Neuronal stem cell (in vitro differentiated cells): ENCODE measurements at regions not wholly inside any gene's neighbourhood (a gene's known extent, or its start where the extent isn't known, plus 50 kb on each side); places are given as distances from the start of the nearest gene placed in this dataset.

Experiments
- DNase-seq: peaks from one replicate; pipeline ENCODE4 v3.0.0-alpha.2; 2013; ENCODE audit warnings: low spot score
- H2AFZ ChIP-seq: one replicate; pipeline ENCODE4 v1.6.1; 2013; ENCODE audit warnings: mild to moderate bottlenecking, low read length, inconsistent platforms
- H2AK5ac ChIP-seq: 2 replicates; pipeline ENCODE4 v1.6.1; 2013; ENCODE audit warnings: low read depth, mild to moderate bottlenecking, inconsistent platforms, low read length, moderate library complexity, mixed read lengths
- H2BK120ac ChIP-seq: 2 replicates; pipeline ENCODE4 v1.6.1; 2013; ENCODE audit warnings: low read depth, mild to moderate bottlenecking, inconsistent platforms, low read length, moderate library complexity, mixed read lengths
- H2BK12ac ChIP-seq: one replicate; pipeline ENCODE4 v1.6.1; 2013; ENCODE audit warnings: low read length, inconsistent platforms
- H2BK15ac ChIP-seq: 2 replicates; pipeline ENCODE4 v1.6.1; 2013; ENCODE audit warnings: mild to moderate bottlenecking, low read length, inconsistent platforms, mixed read lengths
- H2BK5ac ChIP-seq: one replicate; pipeline ENCODE4 v1.6.1; 2013; ENCODE audit warnings: inconsistent platforms, mild to moderate bottlenecking, low read length, moderate library complexity
- H3K14ac ChIP-seq: one replicate; pipeline ENCODE4 v1.6.1; 2013; ENCODE audit warnings: low read length, inconsistent platforms
- H3K18ac ChIP-seq: 2 replicates; pipeline ENCODE4 v1.6.1; 2013; ENCODE audit warnings: low read length, inconsistent platforms
- H3K23ac ChIP-seq: 2 replicates; pipeline ENCODE4 v1.6.1; 2013; ENCODE audit warnings: low read depth, mild to moderate bottlenecking, mixed read lengths, low read length, inconsistent platforms; ENCODE audit not compliant: poor library complexity
- H3K27ac ChIP-seq: replicated peaks from 3 replicates; pipeline ENCODE4 v1.5.1; 2013; ENCODE audit warnings: low read length, inconsistent platforms
- H3K27me3 ChIP-seq, 3 experiments: 2 replicates each; pipeline ENCODE4 v1.6.1; 2013; ENCODE audit warnings: low read length in 3 of 3, mild to moderate bottlenecking in 2 of 3, inconsistent platforms in 1 of 3, low read depth in 1 of 3, mixed read lengths in 1 of 3, moderate library complexity in 1 of 3; ENCODE audit not compliant: control insufficient read depth in 3 of 3, insufficient read depth in 3 of 3
- H3K36me3 ChIP-seq, 2 donors: replicated peaks in 1 of 2; 2 replicates each; pipeline ENCODE4 v1.6.1; 2013; ENCODE audit warnings: low read length in 2 of 2; ENCODE audit not compliant: control insufficient read depth in 2 of 2, insufficient read depth in 2 of 2
- H3K4ac ChIP-seq: 2 replicates; pipeline ENCODE4 v1.6.1; 2013; ENCODE audit warnings: inconsistent platforms, mild to moderate bottlenecking, low read length, moderate library complexity
- H3K4me1 ChIP-seq, 2 donors: 1 replicate in 1 of 2; 2 replicates in 1 of 2; pipeline ENCODE4 v1.6.1; 2013; ENCODE audit warnings: low read length in 2 of 2, low read depth in 1 of 2; ENCODE audit not compliant: control insufficient read depth in 2 of 2, insufficient read depth in 1 of 2
- H3K4me2 ChIP-seq: one replicate; pipeline ENCODE4 v1.6.1; 2013; ENCODE audit warnings: mild to moderate bottlenecking, low read length, inconsistent platforms; ENCODE audit not compliant: insufficient read depth, poor library complexity, severe bottlenecking
- H3K4me3 ChIP-seq, 2 donors: 2 replicates each; pipeline ENCODE4 v1.5.1; 2013; ENCODE audit warnings: low read length in 2 of 2, mild to moderate bottlenecking in 2 of 2, inconsistent platforms in 1 of 2, moderate library complexity in 1 of 2
- H3K79me1 ChIP-seq: one replicate; pipeline ENCODE4 v1.6.1; 2013; ENCODE audit warnings: low read depth, mild to moderate bottlenecking, inconsistent platforms, low read length, moderate library complexity
- H3K9ac ChIP-seq: one replicate; pipeline ENCODE4 v1.6.1; 2013; ENCODE audit warnings: mild to moderate bottlenecking, low read depth, low read length, inconsistent platforms; ENCODE audit not compliant: poor library complexity
- H3K9me3 ChIP-seq, 2 donors: replicated peaks in 1 of 2; 2 replicates each; pipeline versions ENCODE3 to v1.6.1; 2013; ENCODE audit warnings: low read length in 2 of 2, mild to moderate bottlenecking in 2 of 2, inconsistent platforms in 1 of 2, low read depth in 1 of 2, mixed read lengths in 1 of 2, moderate library complexity in 1 of 2; ENCODE audit not compliant: control insufficient read depth in 2 of 2, insufficient read depth in 1 of 2
- H4K8ac ChIP-seq: one replicate; pipeline ENCODE4 v1.6.1; 2013; ENCODE audit warnings: low read depth, mild to moderate bottlenecking, inconsistent platforms, low read length, moderate library complexity
- H4K91ac ChIP-seq: one replicate; pipeline ENCODE4 v1.6.1; 2013; ENCODE audit warnings: low read length, low read depth, mild to moderate bottlenecking, inconsistent platforms; ENCODE audit not compliant: poor library complexity
- WGBS, 2 donors: extraction: QIAGEN DNeasy Blood & Tissue Kit; methylation state at CpG; one replicate each; pipeline ENCODE4 v1.1.7; 2013; ENCODE audit warnings: missing lambda C conversion rate in 2 of 2, mixed read lengths in 1 of 2; ENCODE audit not compliant: insufficient read length in 2 of 2, insufficient replicate concordance in 1 of 2; ENCODE audit errors: extremely low coverage in 2 of 2; 5-methylcytosine and 5-hydroxymethylcytosine counted together

GRCh38 chr18:10090668-10091067, 176.9 kb downstream of the VAPA start:
- no peak for DNase-seq
- H2BK120ac ChIP-seq = no peak overlapping the region
- H3K4me3 ChIP-seq = no peak overlapping the region
- H2BK15ac ChIP-seq = no peak overlapping the region
- H4K8ac ChIP-seq = no peak overlapping the region
- no CpG with 5 or more reads among the region's 4 CpGs for WGBS, 2 donors
- H3K79me1 ChIP-seq = no peaks in the 10 kb centered on the region
- peaks cover 0 to 34% (median 0%) of the 10 kb centered on the region in 3 experiments for H3K27me3 ChIP-seq
- H3K9ac ChIP-seq = no peak overlapping the region
- no peak overlapping the region for H2BK5ac ChIP-seq
- no peak overlapping the region for H4K91ac ChIP-seq
- no peak overlapping the region for H3K14ac ChIP-seq
- no peak overlapping the region for H2AFZ ChIP-seq
- H3K27ac ChIP-seq = no peak overlapping the region
- no peak overlapping the region for H3K4me2 ChIP-seq
- H3K36me3 ChIP-seq = no peaks in the 10 kb centered on the region
- peaks cover 4 to 7% of the 10 kb centered on the region in 2 donors for H3K9me3 ChIP-seq
- H3K4me1 ChIP-seq = peaks cover 2 to 7% of the 10 kb centered on the region in 2 donors
- no peak overlapping the region for H3K23ac ChIP-seq
- H3K18ac ChIP-seq = no peak overlapping the region
- no peak overlapping the region for H2BK12ac ChIP-seq
- no peak overlapping the region for H3K4ac ChIP-seq
- H2AK5ac ChIP-seq = no peak overlapping the region

GRCh38 chr18:10093445-10093844, 179.6 kb downstream of the VAPA start:
- Histone ChIP-seq H3K79me1 (no peaks in the 10 kb centered on the region), H2BK12ac (no peak overlapping the region), H3K4me2 (no peak overlapping the region), H3K23ac (no peak overlapping the region), H3K14ac (no peak overlapping the region), H3K4me3 (no peak overlapping the region), H3K9ac (peak overlapping the region; percentile 17), H2BK5ac (no peak overlapping the region), H4K8ac (no peak overlapping the region), H3K4ac (no peak overlapping the region), H3K9me3 (peaks cover 0 to 6% of the 10 kb centered on the region in 2 donors), H3K27ac (no peak overlapping the region), H2AK5ac (no peak overlapping the region), H2BK15ac (no peak overlapping the region), H3K18ac (no peak overlapping the region), H4K91ac (no peak overlapping the region), H3K4me1 (no peaks in the 10 kb centered on the region), H3K36me3 (no peaks in the 10 kb centered on the region), H3K27me3 (peaks cover 0 to 17% (median 0%) of the 10 kb centered on the region in 3 experiments), H2AFZ (no peak overlapping the region), H2BK120ac (no peak overlapping the region)
- no CpG with 5 or more reads among the region's 10 CpGs for WGBS, 2 donors
- no peak for DNase-seq

GRCh38 chr18:10094154-10094553, 180.3 kb downstream of the VAPA start:
- H3K23ac ChIP-seq = no peak overlapping the region
- H3K18ac ChIP-seq = no peak overlapping the region
- H3K9me3 ChIP-seq = peaks cover 0 to 2% of the 10 kb centered on the region in 2 donors
- H2AK5ac ChIP-seq = no peak overlapping the region
- H2BK12ac ChIP-seq = no peak overlapping the region
- H3K4ac ChIP-seq = no peak overlapping the region
- no peak overlapping the region for H3K27ac ChIP-seq
- H2BK15ac ChIP-seq = no peak overlapping the region
- H2BK5ac ChIP-seq = no peak overlapping the region
- no peak overlapping the region for H2BK120ac ChIP-seq
- H3K27me3 ChIP-seq = peaks cover 0 to 10% (median 0%) of the 10 kb centered on the region in 3 experiments
- no peak overlapping the region for H3K9ac ChIP-seq
- H3K79me1 ChIP-seq = no peaks in the 10 kb centered on the region
- WGBS, 2 donors = no CpG with 5 or more reads among the region's 1 CpG
- no peaks in the 10 kb centered on the region for H3K4me1 ChIP-seq
- no peak overlapping the region for H3K4me3 ChIP-seq
- no peak overlapping the region for H2AFZ ChIP-seq
- H4K91ac ChIP-seq = no peak overlapping the region
- no peak overlapping the region for H4K8ac ChIP-seq
- H3K4me2 ChIP-seq = no peak overlapping the region
- H3K14ac ChIP-seq = no peak overlapping the region
- no peak for DNase-seq
- H3K36me3 ChIP-seq = no peaks in the 10 kb centered on the region

GRCh38 chr18:10094655-10095054, 180.8 kb downstream of the VAPA start:
- Histone ChIP-seq H2BK12ac (no peak overlapping the region), H3K27ac (no peak overlapping the region), H3K79me1 (no peaks in the 10 kb centered on the region), H4K8ac (no peak overlapping the region), H3K4me2 (no peak overlapping the region), H2BK15ac (no peak overlapping the region), H4K91ac (no peak overlapping the region), H3K9ac (no peak overlapping the region), H3K9me3 (peaks cover 0 to 2% of the 10 kb centered on the region in 2 donors), H3K4ac (no peak overlapping the region), H3K14ac (no peak overlapping the region), H2BK120ac (no peak overlapping the region), H3K4me1 (no peaks in the 10 kb centered on the region), H2AK5ac (no peak overlapping the region), H2BK5ac (no peak overlapping the region), H3K23ac (no peak overlapping the region), H3K36me3 (no peaks in the 10 kb centered on the region), H3K18ac (no peak overlapping the region), H2AFZ (no peak overlapping the region), H3K4me3 (no peak overlapping the region), H3K27me3 (peaks cover 0 to 7% (median 0%) of the 10 kb centered on the region in 3 experiments)
- DNase-seq = no peak
- WGBS, 2 donors = no CpG with 5 or more reads among the region's 1 CpG
